Panc1 (cell line): ENCODE measurements at regions not wholly inside any gene's neighbourhood (a gene's known extent, or its start where the extent isn't known, plus 50 kb on each side); places are given as distances from the start of the nearest gene placed in this dataset.

Experiments used
- ATAC-seq: fragments of 200-7000 bp; cut with Tn5 transposase; 2 replicates; pipeline ENCODE4 v1.9.1; 2020; ENCODE audit warnings: mild to moderate bottlenecking, moderate library complexity
- BruUV-seq: library from RNA; stranded (reverse); fragments of 400-500 nt; replicated peaks from 2 replicates; lab custom pipeline; 2021; lab: Mats Ljungman, UMichigan
- CTCF ChIA-PET: fragments of 300-600 bp; sonication (Branson Sonifier 250); formaldehyde crosslinking; loops from one replicate; lab custom pipeline; 2022; ENCODE audit warnings: antibody characterized with exemption; lab: Charles Lee
- POLR2A ChIA-PET: fragments of 300-600 bp; sonication (Branson Sonifier 250); formaldehyde crosslinking; loops from one replicate; lab custom pipeline; 2022; ENCODE audit warnings: antibody characterized with exemption; lab: Charles Lee
- DNase-seq: peaks from one replicate; pipeline ENCODE4 v3.0.0-alpha.2; 2010; ENCODE audit warnings: low read depth, low spot score
- H3K27ac ChIP-seq: 2 replicates; pipeline ENCODE4 v1.5.1; 2011; ENCODE audit warnings: mild to moderate bottlenecking, low read length, inconsistent platforms
- H3K27me3 ChIP-seq: fragments of 200-500 bp; sonication (Bioruptor generic); 2 replicates; pipeline ENCODE4 v1.6.0; 2014; ENCODE audit warnings: low read length, inconsistent platforms; ENCODE audit not compliant: control insufficient read depth, insufficient read depth
- H3K36me3 ChIP-seq: fragments of 200-500 bp; sonication (Bioruptor generic); 2 replicates; pipeline ENCODE4 v1.5.1; 2014; ENCODE audit warnings: inconsistent platforms, mild to moderate bottlenecking, low read length, moderate library complexity; ENCODE audit not compliant: control insufficient read depth, insufficient read depth
- H3K4me1 ChIP-seq: 2 replicates; pipeline ENCODE4 v1.5.1; 2011; ENCODE audit warnings: inconsistent platforms, mild to moderate bottlenecking, low read length, moderate library complexity; ENCODE audit not compliant: control insufficient read depth, insufficient read depth
- H3K4me3 ChIP-seq, 2 experiments: 2 replicates each; pipeline ENCODE4 v1.5.1; 2011 to 2012; ENCODE audit warnings: low read depth in 2 of 2, low read length in 2 of 2, mild to moderate bottlenecking in 2 of 2, inconsistent platforms in 1 of 2, moderate library complexity in 1 of 2
- H3K9me3 ChIP-seq: fragments of 200-500 bp; sonication (Bioruptor generic); 2 replicates; pipeline ENCODE4 v1.5.1; 2014; ENCODE audit warnings: low read depth, mild to moderate bottlenecking, inconsistent platforms, low read length, moderate library complexity; ENCODE audit not compliant: control insufficient read depth, insufficient read depth
- CTCF ChIP-seq: fragments of 450-650 bp; IDR thresholded peaks from 2 replicates; pipeline ENCODE4 v1.5.1; 2017; ENCODE audit warnings: mild to moderate bottlenecking
- POLR2AphosphoS5 ChIP-seq: IDR thresholded peaks from 2 replicates; pipeline ENCODE4 v1.6.1; 2012; ENCODE audit warnings: mild to moderate bottlenecking, low read depth, low read length, moderate library complexity
- REST ChIP-seq, 2 experiments: IDR thresholded peaks; 2 replicates each; pipeline ENCODE4 v1.6.1; 2011 to 2012; ENCODE audit warnings: low read depth in 2 of 2, control low read depth in 1 of 2, low read length in 1 of 2, mild to moderate bottlenecking in 1 of 2, moderate library complexity in 1 of 2; ENCODE audit not compliant: insufficient read depth in 1 of 2
- SIN3A ChIP-seq: IDR thresholded peaks from 2 replicates; pipeline ENCODE4 v1.6.1; 2012; ENCODE audit warnings: low read depth, mild to moderate bottlenecking, low read length, moderate library complexity, borderline replicate concordance; ENCODE audit not compliant: insufficient read depth
- TCF7L2 ChIP-seq: IDR thresholded peaks from 2 replicates; pipeline ENCODE4 v1.6.1; 2011; ENCODE audit warnings: mild to moderate bottlenecking, low read depth, low read length, inconsistent platforms
- in situ Hi-C: cut with HindIII; loops from 2 replicates; pipeline ENCODE4 v1.10.0; 2016; ENCODE audit warnings: low sequenced_read_pairs, low pct_unique_long_range_greater_than_20kb
- intact Hi-C: fragments of 100-400 bp; cut with micrococcal nuclease; formaldehyde crosslinking; loops from one replicate; pipeline ENCODE4 v1.10.0; 2022; ENCODE audit not compliant: unreplicated experiment

- in situ Hi-C loops = no loop called here
- CTCF ChIA-PET = no interaction called here
These were observed 63.9 kb upstream of the PTPN13 start for GRCh38 chr4:86530183-86530582.

GRCh38 chr4:86531440-86531839 is 62.7 kb upstream of the PTPN13 start:
- H3K4me3 ChIP-seq = no peak overlapping the region
- intact Hi-C loops = no loop called here
- no peaks in the 10 kb centered on the region for H3K36me3 ChIP-seq
- DNase-seq = no peak
- H3K27me3 ChIP-seq = no peaks in the 10 kb centered on the region
- H3K4me1 ChIP-seq = no peaks in the 10 kb centered on the region
- ChIA-PET CTCF (no interaction called here), POLR2A (no interaction called here)
- in situ Hi-C loops = no loop called here
- H3K9me3 ChIP-seq = no peaks in the 10 kb centered on the region
- H3K27ac ChIP-seq = no peak overlapping the region
- no peak for TF ChIP-seq REST (IDR thresholded peaks at IDR 0.05; ENCODE audit: insufficient read depth in 1 of 2, low read depth in 2 of 2, low read length in 1 of 2)
- TF ChIP-seq SIN3A = no peak
- no peak for TF ChIP-seq TCF7L2
- TF ChIP-seq CTCF = no peak
- TF ChIP-seq POLR2AphosphoS5 = no peak
- ATAC-seq = no peak
- BruUV-seq = no TSS peak

More at GRCh38 chr4:86530183-86530582, 63.9 kb upstream of the PTPN13 start:
- H3K9me3 ChIP-seq = no peaks in the 10 kb centered on the region
- no peak for TF ChIP-seq CTCF
- no peak for TF ChIP-seq SIN3A
- no peak for TF ChIP-seq POLR2AphosphoS5
- no peak for TF ChIP-seq REST (IDR thresholded peaks at IDR 0.05; ENCODE audit: insufficient read depth in 1 of 2, low read depth in 2 of 2, low read length in 1 of 2)
- no peak for TF ChIP-seq TCF7L2
- DNase-seq (no peak), ATAC-seq (no peak)
- no TSS peak for BruUV-seq
- H3K36me3 ChIP-seq = no peaks in the 10 kb centered on the region
- H3K27me3 ChIP-seq = no peaks in the 10 kb centered on the region
- POLR2A ChIA-PET = no interaction called here
- no peak overlapping the region for H3K4me3 ChIP-seq
- no peak overlapping the region for H3K27ac ChIP-seq
- intact Hi-C loops = no loop called here
- no peaks in the 10 kb centered on the region for H3K4me1 ChIP-seq
